A549 (cell line): ENCODE measurements at regions not wholly inside any gene's neighbourhood (a gene's known extent, or its start where the extent isn't known, plus 50 kb on each side); places are given as distances from the start of the nearest gene placed in this dataset.

ENCODE experiments used
- ATAC-seq, 2 experiments: fragments of 200-7000 bp in 1 of 2; fragments of >200 bp in 1 of 2; cut with Nextera tagmentation in 1 of 2; cut with Tn5 transposase in 1 of 2; 3 replicates each; pipeline versions ENCODE4 v1.8.0 to v1.9.1; 2018 to 2020; ENCODE audit warnings: mild to moderate bottlenecking in 1 of 2, moderate library complexity in 1 of 2
- CTCF ChIA-PET: fragments of 300-600 bp; sonication (Branson Sonifier 250); formaldehyde crosslinking; extraction: SDS; loops from one replicate; lab custom pipeline; 2021; ENCODE audit warnings: antibody characterized with exemption, inconsistent platforms; lab: Yijun Ruan, JAX
- POLR2A ChIA-PET: fragments of 350-600 bp; formaldehyde crosslinking; extraction: SDS; loops from one replicate; lab custom pipeline; 2021; ENCODE audit warnings: antibody characterized with exemption, inconsistent platforms; lab: Yijun Ruan, JAX
- DNase-seq, 2 experiments: peaks; one replicate each; pipeline versions ENCODE4 v3.0.0 to v3.0.0-alpha.2; 2011 to 2016; ENCODE audit warnings: low read depth in 1 of 2, low spot score in 1 of 2
- FAIRE-seq: peaks from 2 replicates; lab custom pipeline; 2011; peaks lifted over from hg19 to GRCh38; lab: Jason Lieb, UNC
- H3K27ac ChIP-seq, 2 experiments: fragments of >200 bp; sonication (Bioruptor Twin); formaldehyde crosslinking; 3 replicates each; pipeline ENCODE4 v1.5.1; 2016 to 2017
- H3K4me1 ChIP-seq: fragments of >200 bp; sonication (Bioruptor Twin); formaldehyde crosslinking; 3 replicates; pipeline ENCODE4 v1.6.1; 2016
- H3K4me2 ChIP-seq: fragments of >200 bp; sonication (Bioruptor Twin); formaldehyde crosslinking; 3 replicates; pipeline ENCODE4 v1.6.1; 2016
- H3K4me3 ChIP-seq: fragments of >200 bp; sonication (Bioruptor Twin); formaldehyde crosslinking; 3 replicates; pipeline ENCODE4 v1.5.1; 2016
- H3K9me3 ChIP-seq: fragments of >200 bp; sonication (Bioruptor Twin); formaldehyde crosslinking; 3 replicates; pipeline ENCODE4 v1.6.1; 2016
- ATOH8 ChIP-seq: fragments of 250-450 bp; sonication (Bioruptor Pico); IDR thresholded peaks from 2 replicates; pipeline ENCODE4 v1.5.0; 2020; ENCODE audit warnings: low read depth, mild to moderate bottlenecking, moderate library complexity
- BHLHE40 ChIP-seq: IDR thresholded peaks from 2 replicates; pipeline ENCODE4 v1.6.1; 2012; ENCODE audit warnings: low read depth, low read length, inconsistent platforms
- CBX8 ChIP-seq: fragments of 200-600 bp; sonication (generic); IDR thresholded peaks from 2 replicates; pipeline ENCODE4 v1.6.1; 2016
- CEBPB ChIP-seq, 2 experiments: fragments of >200 bp in 1 of 2; sonication (Bioruptor Twin) in 1 of 2; formaldehyde crosslinking in 1 of 2; IDR thresholded peaks; 2 replicates each; pipeline ENCODE4 v1.6.1; 2012 to 2016
- CHD2 ChIP-seq: fragments of 150-350 bp; IDR thresholded peaks from 2 replicates; pipeline ENCODE4 v1.6.1; 2014; ENCODE audit warnings: low read length; ENCODE audit not compliant: partially characterized antibody
- CHD4 ChIP-seq: fragments of 200-600 bp; sonication (generic); IDR thresholded peaks from 2 replicates; pipeline ENCODE4 v1.6.1; 2016; ENCODE audit warnings: antibody characterized with exemption, mild to moderate bottlenecking, borderline replicate concordance
- ELK1 ChIP-seq: fragments of 150-350 bp; IDR thresholded peaks from 2 replicates; pipeline ENCODE4 v1.6.1; 2014; ENCODE audit warnings: low read depth, mild to moderate bottlenecking, low read length
- ESRRA ChIP-seq: fragments of 150-350 bp; IDR thresholded peaks from 2 replicates; pipeline ENCODE4 v1.6.1; 2014; ENCODE audit warnings: mild to moderate bottlenecking, low read length, borderline replicate concordance
- FOSB ChIP-seq: fragments of 250-450 bp; sonication (Bioruptor Pico); IDR thresholded peaks from 2 replicates; pipeline ENCODE4 v1.5.0; 2020; ENCODE audit warnings: mild to moderate bottlenecking, moderate library complexity
- GATA3 ChIP-seq: IDR thresholded peaks from 2 replicates; pipeline ENCODE4 v1.6.1; 2012; ENCODE audit warnings: borderline replicate concordance
- HEYL ChIP-seq: fragments of 250-450 bp; sonication (Bioruptor Pico); IDR thresholded peaks from 2 replicates; pipeline ENCODE4 v1.8.0; 2021; ENCODE audit warnings: mild to moderate bottlenecking, moderate library complexity
- HOXA7 ChIP-seq: fragments of 250-450 bp; sonication (Bioruptor Pico); IDR thresholded peaks from 2 replicates; pipeline ENCODE4 v1.5.0; 2020; ENCODE audit warnings: mild to moderate bottlenecking, moderate library complexity
- HOXB13 ChIP-seq: fragments of 250-450 bp; sonication (Bioruptor Pico); IDR thresholded peaks from 2 replicates; pipeline ENCODE4 v1.5.0; 2020; ENCODE audit warnings: low read depth, mild to moderate bottlenecking, moderate library complexity
- MAX ChIP-seq: IDR thresholded peaks from 2 replicates; pipeline ENCODE4 v1.6.1; 2012
- MAZ ChIP-seq: fragments of 150-350 bp; IDR thresholded peaks from 2 replicates; pipeline ENCODE4 v1.6.1; 2014; ENCODE audit warnings: antibody characterized with exemption, low read depth, low read length, borderline replicate concordance
- NPAS2 ChIP-seq: fragments of 250-450 bp; sonication (Bioruptor Pico); IDR thresholded peaks from 2 replicates; pipeline ENCODE4 v1.8.0; 2022; ENCODE audit warnings: mild to moderate bottlenecking, moderate library complexity, borderline replicate concordance
- PBX3 ChIP-seq: IDR thresholded peaks from 2 replicates; pipeline ENCODE4 v1.6.1; 2012
- PHF8 ChIP-seq: fragments of 200-600 bp; sonication (generic); IDR thresholded peaks from 2 replicates; pipeline ENCODE4 v1.6.1; 2016; ENCODE audit warnings: low read depth, mild to moderate bottlenecking, antibody characterized with exemption, moderate library complexity, borderline replicate concordance
- POLR2A ChIP-seq: IDR thresholded peaks from 2 replicates; pipeline ENCODE4 v1.6.1; 2012; ENCODE audit warnings: mild to moderate bottlenecking, low read length
- RAD21 ChIP-seq, 2 experiments: fragments of >200 bp in 1 of 2; sonication (Bioruptor Twin) in 1 of 2; formaldehyde crosslinking in 1 of 2; IDR thresholded peaks in 1 of 2; conservative IDR thresholded peaks in 1 of 2; 2 replicates in 1 of 2; 3 replicates in 1 of 2; pipeline ENCODE4 v1.6.1; 2012 to 2018; ENCODE audit warnings: inconsistent platforms in 1 of 2
- RARB ChIP-seq: fragments of 250-450 bp; sonication (Bioruptor Pico); IDR thresholded peaks from 2 replicates; pipeline ENCODE4 v1.8.0; 2021; ENCODE audit warnings: mild to moderate bottlenecking, moderate library complexity
- REST ChIP-seq: fragments of 200-600 bp; sonication (generic); IDR thresholded peaks from 2 replicates; pipeline ENCODE4 v1.6.1; 2016; ENCODE audit warnings: antibody characterized with exemption, mild to moderate bottlenecking, moderate library complexity
- RFX5 ChIP-seq: fragments of 450-650 bp; IDR thresholded peaks from 2 replicates; pipeline ENCODE4 v1.7.1; 2014; ENCODE audit warnings: antibody characterized with exemption, mild to moderate bottlenecking, moderate library complexity
- SREBF2 ChIP-seq: fragments of 450-650 bp; IDR thresholded peaks from 2 replicates; pipeline ENCODE4 v1.6.1; 2014; ENCODE audit warnings: mild to moderate bottlenecking, moderate library complexity
- TFCP2L1 ChIP-seq: fragments of 250-450 bp; sonication (Bioruptor Pico); IDR thresholded peaks from 2 replicates; pipeline ENCODE4 v1.5.0; 2021; ENCODE audit warnings: mild to moderate bottlenecking
- ZFP36 ChIP-seq: fragments of 450-650 bp; IDR thresholded peaks from 2 replicates; pipeline ENCODE4 v1.6.1; 2014; ENCODE audit warnings: borderline replicate concordance; ENCODE audit not compliant: partially characterized antibody
- ZNF302 ChIP-seq: fragments of 250-450 bp; sonication (Bioruptor Pico); IDR thresholded peaks from 2 replicates; pipeline ENCODE4 v1.9.0; 2021; ENCODE audit warnings: inconsistent platforms, mild to moderate bottlenecking, moderate library complexity
- ZSCAN20 ChIP-seq: fragments of 250-450 bp; sonication (Bioruptor Pico); IDR thresholded peaks from 2 replicates; pipeline ENCODE4 v1.8.0; 2022; ENCODE audit warnings: mild to moderate bottlenecking, moderate library complexity
- whole genome bisulfite sequencing: methylation state at CpG from one replicate; pipeline ENCODE4 v1.1.6; 2017; ENCODE audit errors: missing lambda C conversion rate; 5-methylcytosine and 5-hydroxymethylcytosine counted together

GRCh38 chr11:70782401-70782913 is 384.1 kb downstream of the CTTN start:
- ATAC-seq = no peak
- TF ChIP-seq HOXB13 (CRISPR knock-in tag) = no peak
- TF ChIP-seq RARB (CRISPR knock-in tag) = no peak
- no peaks in the 10 kb centered on the region for H3K9me3 ChIP-seq
- H3K4me2 ChIP-seq = no peak overlapping the region
- no peak for DNase-seq
- H3K4me3 ChIP-seq = no peak overlapping the region
- 83% methylated on average over 15 of the region's 16 CpGs for WGBS
- no peak for FAIRE-seq
- no peaks in the 10 kb centered on the region for H3K4me1 ChIP-seq
- POLR2A ChIA-PET = no interaction called here
- no peak overlapping the region for H3K27ac ChIP-seq
- CTCF ChIA-PET = interaction anchor here (0.6 kb wide), 1 partner anchor 382 kb away, joined by 4 read pairs; no protein-coding TSS in a partner anchor

GRCh38 chr11:70783356-70783755 is 385.0 kb downstream of the CTTN start:
- H3K4me3 ChIP-seq = no peak overlapping the region
- CTCF ChIA-PET = no interaction called here
- FAIRE-seq (no peak), ATAC-seq (0 out of 6 replicates have a peak, but pooled peaks of 1 of the 2 experiments have one; percentile 30), DNase-seq (no peak)
- 84% methylated on average over 11 of the region's 11 CpGs for WGBS
- H3K9me3 ChIP-seq = no peaks in the 10 kb centered on the region
- POLR2A ChIA-PET = no interaction called here
- TF ChIP-seq ZFP36 (no peak), ESRRA (no peak), ATOH8 (CRISPR knock-in tag) (no peak), TFCP2L1 (no peak), NPAS2 (CRISPR knock-in tag) (no peak), HOXA7 (CRISPR knock-in tag) (no peak), FOSB (no peak), ZSCAN20 (CRISPR knock-in tag) (no peak), RFX5 (no peak), RAD21 (conservative IDR thresholded peaks at IDR 0.05 in 1 of 2, IDR thresholded peaks at IDR 0.05 in 1 of 2) (no peak), GATA3 (no peak), POLR2A (no peak), CHD4 (no peak), ELK1 (no peak), PHF8 (no peak), SREBF2 (no peak), ZNF302 (CRISPR knock-in tag) (no peak), HEYL (no peak), MAZ (no peak)
- H3K4me2 ChIP-seq = no peak overlapping the region
- no peak overlapping the region for H3K27ac ChIP-seq
- peaks cover 6% of the 10 kb centered on the region for H3K4me1 ChIP-seq

GRCh38 chr11:70783821-70784220 is 385.5 kb downstream of the CTTN start:
- WGBS = 86% methylated on average over 7 of the region's 7 CpGs
- H3K4me3 ChIP-seq = no peak overlapping the region
- H3K4me2 ChIP-seq = no peak overlapping the region
- FAIRE-seq (no peak), DNase-seq (no peak), ATAC-seq (no peak)
- H3K4me1 ChIP-seq = peaks cover 10% of the 10 kb centered on the region
- ChIA-PET CTCF (no interaction called here), POLR2A (no interaction called here)
- H3K27ac ChIP-seq = no peak overlapping the region
- H3K9me3 ChIP-seq = no peaks in the 10 kb centered on the region
- no peak for TF ChIP-seq MAX
- TF ChIP-seq CHD2 = no peak
- no peak for TF ChIP-seq BHLHE40
- no peak for TF ChIP-seq REST
- no peak for TF ChIP-seq TFCP2L1
- TF ChIP-seq PBX3 = no peak
- no peak for TF ChIP-seq CBX8
- TF ChIP-seq CEBPB (IDR thresholded peaks at IDR 0.05) = no peak
- TF ChIP-seq RAD21 (conservative IDR thresholded peaks at IDR 0.05 in 1 of 2, IDR thresholded peaks at IDR 0.05 in 1 of 2) = no peak
- TF ChIP-seq HOXB13 (CRISPR knock-in tag) = no peak
